A549 (cell line): ENCODE measurements at regions not wholly inside any gene's neighbourhood (a gene's known extent, or its start where the extent isn't known, plus 50 kb on each side); places are given as distances from the start of the nearest gene placed in this dataset.

ENCODE experiments used
- CTCF ChIP-seq: fragments of >200 bp; sonication (Bioruptor Twin); formaldehyde crosslinking; IDR thresholded peaks from 3 replicates; pipeline ENCODE4 v1.5.1; 2016
- POLR2A ChIP-seq: IDR thresholded peaks from 2 replicates; pipeline ENCODE4 v1.6.1; 2012; ENCODE audit warnings: mild to moderate bottlenecking, low read length

GRCh38 chr3:25982756-25983155 lies 192.9 kb downstream of the OXSM start:
- TF ChIP-seq CTCF (no peak), POLR2A (no peak)
